CD4-positive, alpha-beta T cell (primary cell): ENCODE measurements at regions not wholly inside any gene's neighbourhood (a gene's known extent, or its start where the extent isn't known, plus 50 kb on each side); places are given as distances from the start of the nearest gene placed in this dataset.

ENCODE experiments used
- ATAC-seq: fragments of 200-7000 bp; cut with Tn5 transposase; one replicate; pipeline ENCODE4 v1.10.0; 2022; ENCODE audit warnings: mild to moderate bottlenecking; ENCODE audit not compliant: poor library complexity
- CTCF ChIA-PET: fragments of 350-600 bp; sonication (Branson Sonifier 250); formaldehyde crosslinking; loops from one replicate; lab custom pipeline; 2021; ENCODE audit warnings: antibody characterized with exemption, inconsistent platforms; lab: Charles Lee
- POLR2A ChIA-PET: fragments of 350-600 bp; sonication (Branson Sonifier 250); formaldehyde crosslinking; loops from one replicate; lab custom pipeline; 2021; ENCODE audit warnings: antibody characterized with exemption, inconsistent platforms; lab: Charles Lee
- DNase-seq, 14 experiments: peaks; one replicate each; pipeline ENCODE4 v3.0.0-alpha.2; 2013 to 2020; ENCODE audit warnings: mixed read lengths in 2 of 14
- H3K27ac ChIP-seq, 2 donors: one replicate each; pipeline versions ENCODE4 v1.5.1 to v1.7.0; 2013; ENCODE audit warnings: low read length in 2 of 2, low read depth in 1 of 2, mild to moderate bottlenecking in 1 of 2
- H3K27me3 ChIP-seq, 2 experiments: 1 replicate in 1 of 2; 2 replicates in 1 of 2; pipeline versions ENCODE4 v1.6.1 to v1.7.0; 2013; ENCODE audit warnings: low read length in 2 of 2, control low read depth in 1 of 2, mild to moderate bottlenecking in 1 of 2, moderate library complexity in 1 of 2; ENCODE audit not compliant: insufficient read depth in 2 of 2, control insufficient read depth in 1 of 2
- H3K36me3 ChIP-seq: one replicate; pipeline ENCODE4 v1.6.1; 2013; ENCODE audit warnings: low read length, control low read depth; ENCODE audit not compliant: insufficient read depth
- H3K4me1 ChIP-seq: one replicate; pipeline ENCODE4 v1.6.1; 2013; ENCODE audit warnings: low read length, control low read depth; ENCODE audit not compliant: insufficient read depth
- H3K4me3 ChIP-seq: one replicate; pipeline ENCODE4 v1.5.1; 2013; ENCODE audit warnings: mild to moderate bottlenecking, low read length, moderate library complexity
- H3K9me3 ChIP-seq, 2 experiments: 1 replicate in 1 of 2; 2 replicates in 1 of 2; pipeline versions ENCODE4 v1.6.1 to v1.7.0; 2013; ENCODE audit warnings: low read length in 2 of 2, mild to moderate bottlenecking in 2 of 2, control low read depth in 1 of 2, moderate library complexity in 1 of 2; ENCODE audit not compliant: control insufficient read depth in 1 of 2, insufficient read depth in 1 of 2
- H3K27ac Mint-ChIP-seq: one replicate; pipeline ENCODE4 v1.8.0; 2020; ENCODE audit warnings: mixed read lengths
- H3K27me3 Mint-ChIP-seq: one replicate; pipeline ENCODE4 v1.8.0; 2021; ENCODE audit warnings: mixed read lengths
- H3K36me3 Mint-ChIP-seq: one replicate; pipeline ENCODE4 v1.8.0; 2021; ENCODE audit warnings: low read depth, mixed read lengths
- H3K4me1 Mint-ChIP-seq: one replicate; pipeline ENCODE4 v1.8.0; 2021; ENCODE audit warnings: low read depth, mixed read lengths
- H3K4me3 Mint-ChIP-seq: one replicate; pipeline ENCODE4 v1.8.0; 2020; ENCODE audit warnings: mild to moderate bottlenecking, mixed read lengths
- H3K9me3 Mint-ChIP-seq: one replicate; pipeline ENCODE4 v1.8.0; 2020; ENCODE audit warnings: mixed read lengths
- intact Hi-C, 2 experiments: fragments of 100-400 bp; cut with DNase I in 1 of 2; cut with micrococcal nuclease in 1 of 2; formaldehyde crosslinking; loops; one replicate each; pipeline versions ENCODE4 v1.15.1 to v1.9.0; 2023 to 2025; cut with DNase I, micrococcal nuclease
- TF ChIP-seq, protein P1 (sequence below): fragments of 200-600 bp; IDR thresholded peaks from one replicate; pipeline ENCODE4 v1.8.0; 2022; ENCODE audit warnings: antibody characterized with exemption, mild to moderate bottlenecking

DNA sequence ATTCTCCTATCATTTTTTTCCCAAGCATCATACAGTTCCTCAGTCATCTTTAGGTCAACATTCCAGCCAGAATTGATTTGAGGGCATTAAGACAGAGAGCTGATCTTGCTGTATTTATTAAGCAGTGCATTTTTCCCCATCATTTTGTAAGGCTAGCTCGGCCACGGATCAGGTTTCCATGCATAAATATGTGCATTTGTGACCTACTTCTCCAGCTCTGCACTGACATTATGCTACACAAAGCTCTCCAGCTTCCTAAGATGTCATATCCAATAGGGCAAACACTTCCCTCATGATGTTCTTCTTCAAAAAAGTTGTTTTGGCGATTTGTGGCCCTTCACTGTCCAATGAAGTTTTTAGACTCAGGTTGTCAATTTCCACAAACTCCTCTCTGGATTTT lies 202.6 kb downstream of the C7orf25 start:
- ATAC-seq (no peak), DNase-seq (no peak)
- POLR2A ChIA-PET: no interaction called here
- no peak overlapping the region for H3K4me3 ChIP-seq
- H3K36me3 ChIP-seq: no peaks in the 10 kb centered on the region
- H3K27me3 ChIP-seq: no peaks in the 10 kb centered on the region
- Mint-ChIP-seq H3K27ac (no peak overlapping the region), H3K27me3 (no peaks in the 10 kb centered on the region), H3K4me1 (no peaks in the 10 kb centered on the region), H3K9me3 (peaks cover 7% of the 10 kb centered on the region), H3K36me3 (no peaks in the 10 kb centered on the region), H3K4me3 (no peak overlapping the region)
- CTCF ChIA-PET: no interaction called here
- H3K4me1 ChIP-seq: no peaks in the 10 kb centered on the region
- peaks cover 0 to 3% of the 10 kb centered on the region in 2 experiments for H3K9me3 ChIP-seq
- H3K27ac ChIP-seq: no peak overlapping the region
- intact Hi-C loops: no loop called here
- TF ChIP-seq, protein P1, sequence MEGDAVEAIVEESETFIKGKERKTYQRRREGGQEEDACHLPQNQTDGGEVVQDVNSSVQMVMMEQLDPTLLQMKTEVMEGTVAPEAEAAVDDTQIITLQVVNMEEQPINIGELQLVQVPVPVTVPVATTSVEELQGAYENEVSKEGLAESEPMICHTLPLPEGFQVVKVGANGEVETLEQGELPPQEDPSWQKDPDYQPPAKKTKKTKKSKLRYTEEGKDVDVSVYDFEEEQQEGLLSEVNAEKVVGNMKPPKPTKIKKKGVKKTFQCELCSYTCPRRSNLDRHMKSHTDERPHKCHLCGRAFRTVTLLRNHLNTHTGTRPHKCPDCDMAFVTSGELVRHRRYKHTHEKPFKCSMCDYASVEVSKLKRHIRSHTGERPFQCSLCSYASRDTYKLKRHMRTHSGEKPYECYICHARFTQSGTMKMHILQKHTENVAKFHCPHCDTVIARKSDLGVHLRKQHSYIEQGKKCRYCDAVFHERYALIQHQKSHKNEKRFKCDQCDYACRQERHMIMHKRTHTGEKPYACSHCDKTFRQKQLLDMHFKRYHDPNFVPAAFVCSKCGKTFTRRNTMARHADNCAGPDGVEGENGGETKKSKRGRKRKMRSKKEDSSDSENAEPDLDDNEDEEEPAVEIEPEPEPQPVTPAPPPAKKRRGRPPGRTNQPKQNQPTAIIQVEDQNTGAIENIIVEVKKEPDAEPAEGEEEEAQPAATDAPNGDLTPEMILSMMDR: no peak

DNA sequence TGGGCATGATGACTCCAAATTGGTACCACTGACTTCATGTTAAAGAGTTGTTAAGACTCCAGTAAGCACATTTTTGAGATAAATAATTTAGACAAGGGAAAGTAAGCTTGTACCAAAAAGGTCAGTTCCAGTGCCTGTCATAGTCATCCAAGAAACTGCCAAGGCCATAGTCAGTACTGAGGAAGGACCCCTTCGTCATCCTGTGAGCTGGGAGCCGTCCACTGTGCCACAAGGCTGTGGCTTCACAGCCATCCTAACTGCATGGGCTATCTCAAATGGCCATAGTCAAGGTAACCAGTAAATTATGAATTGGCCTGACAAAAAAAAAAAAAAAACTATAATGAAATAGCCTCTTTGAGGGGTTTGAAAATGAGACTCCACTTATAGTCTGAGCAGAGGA lies 207.2 kb downstream of the C7orf25 start:
- H3K9me3 Mint-ChIP-seq: no peaks in the 10 kb centered on the region
- Histone ChIP-seq H3K9me3 (peaks cover 0 to 3% of the 10 kb centered on the region in 2 experiments), H3K27ac (no peak overlapping the region), H3K4me1 (no peaks in the 10 kb centered on the region), H3K36me3 (no peaks in the 10 kb centered on the region), H3K27me3 (no peaks in the 10 kb centered on the region), H3K4me3 (no peak overlapping the region)
- no peaks in the 10 kb centered on the region for H3K27me3 Mint-ChIP-seq
- intact Hi-C loops: no loop called here
- H3K27ac Mint-ChIP-seq: no peak overlapping the region
- ChIA-PET CTCF (no interaction called here), POLR2A (no interaction called here)
- TF ChIP-seq, protein P1: no peak
- ATAC-seq: no peak
- H3K4me1 Mint-ChIP-seq: no peaks in the 10 kb centered on the region
- H3K4me3 Mint-ChIP-seq: no peak overlapping the region
- no peaks in the 10 kb centered on the region for H3K36me3 Mint-ChIP-seq
- no peak for DNase-seq

DNA sequence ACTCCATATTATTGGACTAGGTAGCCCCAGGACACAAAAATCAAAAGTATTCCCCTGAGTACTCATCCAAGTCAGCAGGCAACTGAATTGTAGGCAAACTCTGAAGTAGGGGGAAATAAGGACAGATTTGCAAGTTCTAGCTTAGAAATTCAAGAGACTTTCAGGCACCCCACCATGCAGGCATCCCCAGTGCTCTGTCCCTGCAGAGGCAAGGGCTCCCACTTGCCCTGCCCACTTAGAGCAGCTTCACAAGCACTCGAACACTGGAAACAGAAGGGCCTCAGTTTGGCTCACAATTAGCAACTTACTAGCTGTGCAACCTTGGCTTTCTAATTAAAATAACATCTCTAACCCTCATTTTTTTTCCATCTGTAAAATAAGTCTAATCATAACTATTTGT lies 209.2 kb downstream of the C7orf25 start:
- H3K36me3 ChIP-seq: no peaks in the 10 kb centered on the region
- TF ChIP-seq, protein P1: no peak
- Mint-ChIP-seq H3K4me1 (no peaks in the 10 kb centered on the region), H3K27ac (no peak overlapping the region), H3K27me3 (peaks cover 6% of the 10 kb centered on the region), H3K4me3 (no peak overlapping the region), H3K9me3 (no peaks in the 10 kb centered on the region), H3K36me3 (no peaks in the 10 kb centered on the region)
- DNase-seq (no peak), ATAC-seq (no peak)
- H3K27ac ChIP-seq: no peak overlapping the region
- no peaks in the 10 kb centered on the region for H3K4me1 ChIP-seq
- H3K9me3 ChIP-seq: peaks cover 0 to 3% of the 10 kb centered on the region in 2 experiments
- CTCF ChIA-PET: no interaction called here
- intact Hi-C loops: no loop called here
- no peak overlapping the region for H3K4me3 ChIP-seq
- H3K27me3 ChIP-seq: no peaks in the 10 kb centered on the region
- POLR2A ChIA-PET: no interaction called here
